Adrenal gland (tissue), 9 donors: ENCODE measurements at regions not wholly inside any gene's neighbourhood (a gene's known extent, or its start where the extent isn't known, plus 50 kb on each side); places are given as distances from the start of the nearest gene placed in this dataset.
"Not testable (repeated sequence)": the region's sequence is repeated elsewhere in the genome, so short reads cannot be mapped to it uniquely, and the experiment has no call there.

ENCODE experiments used
- DNase-seq, 7 donors: peaks; one replicate each; pipeline ENCODE4 v3.0.0-alpha.2; 2019 to 2020
- H3K27ac ChIP-seq, 5 donors: fragments of 200-600 bp; sonication (generic) in 4 of 5; 1 replicate in 3 of 5; 2 replicates in 2 of 5; pipeline versions ENCODE4 v1.5.1 to v1.8.0; 2016 to 2020; ENCODE audit warnings: mild to moderate bottlenecking in 1 of 5
- H3K27me3 ChIP-seq: fragments of 200-600 bp; 2 replicates; pipeline ENCODE4 v1.8.0; 2021
- H3K36me3 ChIP-seq, 2 donors: fragments of 200-600 bp; replicated peaks in 1 of 2; 1 replicate in 1 of 2; 2 replicates in 1 of 2; pipeline versions ENCODE4 v1.5.1 to v1.8.0; 2018 to 2022
- H3K4me1 ChIP-seq, 2 donors: fragments of 200-600 bp; replicated peaks in 1 of 2; 1 replicate in 1 of 2; 2 replicates in 1 of 2; pipeline versions ENCODE4 v1.5.1 to v1.8.0; 2018 to 2021
- H3K4me3 ChIP-seq, 4 donors: fragments of 200-600 bp; sonication (generic) in 3 of 4; one replicate each; pipeline ENCODE4 v1.5.1; 2016 to 2018
- H3K9me3 ChIP-seq, 3 donors: fragments of 200-600 bp; sonication (generic) in 1 of 3; replicated peaks in 1 of 3; 1 replicate in 2 of 3; 2 replicates in 1 of 3; pipeline versions ENCODE4 v1.5.1 to v1.8.0; 2016 to 2021
- POLR2A ChIP-seq, 2 donors: fragments of 450-650 bp; IDR thresholded peaks; one replicate each; pipeline ENCODE4 v1.6.1; 2017; ENCODE audit warnings: antibody characterized with exemption in 2 of 2, mild to moderate bottlenecking in 2 of 2, moderate library complexity in 1 of 2
- WGBS, 4 donors: extraction: QIAGEN DNeasy Blood & Tissue Kit in 2 of 4; methylation state at CpG; one replicate each; pipeline versions ENCODE4 v1.1.5 to v1.1.7; 2013 to 2017; 5-methylcytosine and 5-hydroxymethylcytosine counted together
- intact Hi-C, 2 donors: fragments of 100-400 bp; cut with DNase I; formaldehyde crosslinking; loops; one replicate each; pipeline versions ENCODE4 v1.14.1 to v1.15.0; 2022 to 2023
- TF ChIP-seq, protein P1 (sequence below), 6 experiments: fragments of 450-650 bp in 4 of 6; fragments of 200-600 bp in 2 of 6; sonication (generic) in 1 of 6; IDR thresholded peaks; 1 replicate in 5 of 6; 2 replicates in 1 of 6; pipeline versions ENCODE4 v1.5.1 to v1.8.0; 2016 to 2021; ENCODE audit warnings: antibody characterized with exemption in 6 of 6, mild to moderate bottlenecking in 2 of 6, moderate library complexity in 1 of 6
- donor health status: healthy with polysubstance abuse.
- donor health status: Bipolar disorder and iron deficiency.
- donor health status: DM: yes; HTN: yes; CAD: no.
- donor health status: DM: no; HTN: no; CAD: no.
- donor health status: DM: no; HTN: no; CAD: no.

DNA sequence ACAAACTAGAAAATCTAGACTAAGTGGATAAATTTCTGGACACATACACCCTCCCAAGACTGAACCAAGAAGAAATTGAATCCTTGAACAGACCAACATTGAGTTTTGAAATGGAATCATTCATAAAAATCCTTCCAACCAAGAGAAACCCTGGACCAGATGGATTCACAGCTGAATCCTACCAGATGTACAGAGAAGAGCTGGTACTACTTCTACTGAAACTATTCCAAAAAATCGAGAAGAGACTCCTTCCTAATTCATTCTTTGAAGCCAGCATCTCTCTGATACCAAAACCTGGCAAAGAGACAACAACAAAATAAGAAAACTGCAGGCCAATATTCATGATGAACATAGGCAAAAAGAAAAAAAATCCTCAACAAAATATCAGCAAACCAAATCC is 227.4 kb downstream of the RPAP3 start:
- Histone ChIP-seq H3K36me3 (no peaks in the 10 kb centered on the region), H3K27ac (no peak overlapping the region), H3K9me3 (no peaks in the 10 kb centered on the region), H3K4me3 (no peak overlapping the region), H3K4me1 (no peaks in the 10 kb centered on the region), H3K27me3 (no peaks in the 10 kb centered on the region)
- intact Hi-C loops = no loop called here
- TF ChIP-seq POLR2A (IDR thresholded peaks at IDR 0.05) = no peak
- TF ChIP-seq, protein P1, sequence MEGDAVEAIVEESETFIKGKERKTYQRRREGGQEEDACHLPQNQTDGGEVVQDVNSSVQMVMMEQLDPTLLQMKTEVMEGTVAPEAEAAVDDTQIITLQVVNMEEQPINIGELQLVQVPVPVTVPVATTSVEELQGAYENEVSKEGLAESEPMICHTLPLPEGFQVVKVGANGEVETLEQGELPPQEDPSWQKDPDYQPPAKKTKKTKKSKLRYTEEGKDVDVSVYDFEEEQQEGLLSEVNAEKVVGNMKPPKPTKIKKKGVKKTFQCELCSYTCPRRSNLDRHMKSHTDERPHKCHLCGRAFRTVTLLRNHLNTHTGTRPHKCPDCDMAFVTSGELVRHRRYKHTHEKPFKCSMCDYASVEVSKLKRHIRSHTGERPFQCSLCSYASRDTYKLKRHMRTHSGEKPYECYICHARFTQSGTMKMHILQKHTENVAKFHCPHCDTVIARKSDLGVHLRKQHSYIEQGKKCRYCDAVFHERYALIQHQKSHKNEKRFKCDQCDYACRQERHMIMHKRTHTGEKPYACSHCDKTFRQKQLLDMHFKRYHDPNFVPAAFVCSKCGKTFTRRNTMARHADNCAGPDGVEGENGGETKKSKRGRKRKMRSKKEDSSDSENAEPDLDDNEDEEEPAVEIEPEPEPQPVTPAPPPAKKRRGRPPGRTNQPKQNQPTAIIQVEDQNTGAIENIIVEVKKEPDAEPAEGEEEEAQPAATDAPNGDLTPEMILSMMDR (IDR thresholded peaks at IDR 0.05) = no peak
- 33 to 56% (median 53%) methylated on average over 1 of the region's 1 CpG for WGBS, 4 donors
- no peak for DNase-seq

- Histone ChIP-seq H3K4me1 (no peaks in the 10 kb centered on the region), H3K36me3 (no peaks in the 10 kb centered on the region), H3K4me3 (no peak overlapping the region), H3K27me3 (peaks cover 2% of the 10 kb centered on the region), H3K27ac (no peak overlapping the region), H3K9me3 (no peaks in the 10 kb centered on the region)
- intact Hi-C loops = no loop called here
- DNase-seq = no peak
- TF ChIP-seq POLR2A (IDR thresholded peaks at IDR 0.05) = no peak
- TF ChIP-seq, protein P1 (IDR thresholded peaks at IDR 0.05) = no peak
- WGBS, 4 donors = 71 to 85% (median 76%) methylated on average over 3 of the region's 3 CpGs
Observed at GRCh38 chr12:47473091-47473490, 232.7 kb downstream of the RPAP3 start.

- WGBS, 4 donors = 83 to 96% (median 87%) methylated on average over 1 of the region's 1 CpG
Observed at GRCh38 chr12:47470349-47470748, 235.5 kb downstream of the RPAP3 start.

DNA sequence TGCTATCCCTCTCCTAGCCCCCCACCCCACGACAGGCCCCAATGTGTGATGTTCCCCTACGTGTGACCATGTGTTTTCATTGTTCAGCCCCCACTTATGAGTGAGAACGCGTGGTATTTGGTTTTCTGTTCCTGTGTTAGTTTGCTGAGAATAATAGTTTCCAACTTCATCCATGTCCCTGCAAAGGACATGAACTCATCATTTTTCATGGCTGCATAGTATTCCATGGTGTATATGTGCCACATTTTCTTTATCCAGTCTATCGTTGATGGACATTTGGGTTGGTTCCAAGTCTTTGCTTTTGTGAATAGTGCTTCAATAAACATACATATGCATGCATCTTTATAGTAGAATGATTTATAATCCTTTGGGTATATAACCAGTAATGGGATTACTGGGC is 241.9 kb downstream of the RPAP3 start:
- H3K9me3 ChIP-seq, H3K4me1 ChIP-seq, intact Hi-C loops, H3K4me3 ChIP-seq, DNase-seq, H3K36me3 ChIP-seq, H3K27ac ChIP-seq: not testable (repeated sequence)
- 81 to 85% (median 83%) methylated on average over 5 of the region's 5 CpGs for WGBS, 4 donors
- H3K27me3 ChIP-seq = peaks cover 15% of the 10 kb centered on the region

More at GRCh38 chr12:47470349-47470748, 235.5 kb downstream of the RPAP3 start:
- H3K4me1 ChIP-seq, H3K9me3 ChIP-seq, H3K36me3 ChIP-seq, H3K4me3 ChIP-seq, H3K27ac ChIP-seq, DNase-seq, intact Hi-C loops: not testable (repeated sequence)
- H3K27me3 ChIP-seq = peaks cover 15% of the 10 kb centered on the region

DNA sequence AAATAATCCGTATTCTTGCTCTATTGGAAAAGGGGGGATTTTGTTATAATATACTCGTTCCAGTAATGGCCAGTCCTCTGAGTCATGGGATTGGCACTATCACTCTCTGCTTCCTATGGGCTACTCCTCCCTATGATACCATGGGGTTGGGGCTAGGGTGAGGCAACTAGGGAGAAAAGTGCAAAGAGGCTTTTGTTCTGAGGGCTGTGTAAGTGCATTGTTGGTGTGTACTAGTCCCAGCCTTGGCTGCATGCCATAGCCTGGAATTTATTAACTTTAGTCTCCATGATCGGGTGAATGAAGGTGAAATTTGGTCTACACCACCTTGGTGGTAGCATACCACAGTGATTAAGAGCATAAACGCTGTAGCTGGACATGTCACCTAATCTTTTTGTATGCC is 247.6 kb downstream of the RPAP3 start:
- Histone ChIP-seq H3K9me3 (peaks cover 0 to 5% (median 0%) of the 10 kb centered on the region in 3 donors), H3K27ac (no peak overlapping the region), H3K4me3 (no peak overlapping the region), H3K4me1 (no peaks in the 10 kb centered on the region), H3K27me3 (no peaks in the 10 kb centered on the region), H3K36me3 (no peaks in the 10 kb centered on the region)
- WGBS, 4 donors = 71 to 86% (median 78%) methylated on average over 4 of the region's 4 CpGs
- TF ChIP-seq, protein P1 (IDR thresholded peaks at IDR 0.05) = no peak
- TF ChIP-seq POLR2A (IDR thresholded peaks at IDR 0.05) = no peak
- intact Hi-C loops = no loop called here
- DNase-seq = no peak
